Lung (tissue), 11 donors: ENCODE measurements at regions not wholly inside any gene's neighbourhood (a gene's known extent, or its start where the extent isn't known, plus 50 kb on each side); places are given as distances from the start of the nearest gene placed in this dataset.
"Not testable (repeated sequence)": the region's sequence is repeated elsewhere in the genome, so short reads cannot be mapped to it uniquely, and the experiment has no call there.

Experiments
- ATAC-seq: fragments of 200-7000 bp; cut with Tn5 transposase; one replicate; pipeline ENCODE4 v1.9.1; 2020; ENCODE audit warnings: moderate number of reproducible peaks; ENCODE audit not compliant: insufficient read depth, low FRiP score
- DNase-seq, 3 donors: peaks; one replicate each; pipeline ENCODE4 v3.0.0-alpha.2; 2013 to 2017
- H3K27ac ChIP-seq, 2 donors: one replicate each; pipeline ENCODE4 v1.5.1; 2013; ENCODE audit warnings: mild to moderate bottlenecking in 2 of 2, moderate library complexity in 2 of 2, control low read depth in 1 of 2, inconsistent platforms in 1 of 2, low read depth in 1 of 2, low read length in 1 of 2
- H3K27me3 ChIP-seq, 3 donors: one replicate each; pipeline ENCODE4 v1.5.1; 2013; ENCODE audit warnings: low read length in 2 of 3; ENCODE audit not compliant: control insufficient read depth in 3 of 3, insufficient read depth in 3 of 3
- H3K36me3 ChIP-seq, 4 donors: one replicate each; pipeline ENCODE4 v1.5.1; 2013; ENCODE audit warnings: low read length in 4 of 4, mild to moderate bottlenecking in 1 of 4, moderate library complexity in 1 of 4; ENCODE audit not compliant: control insufficient read depth in 4 of 4, insufficient read depth in 4 of 4
- H3K4me1 ChIP-seq, 5 donors: one replicate each; pipeline ENCODE4 v1.5.1; 2013; ENCODE audit warnings: low read length in 5 of 5, mild to moderate bottlenecking in 2 of 5, moderate library complexity in 1 of 5; ENCODE audit not compliant: control insufficient read depth in 5 of 5, insufficient read depth in 5 of 5
- H3K4me3 ChIP-seq: one replicate; pipeline ENCODE4 v1.5.1; 2013; ENCODE audit warnings: mild to moderate bottlenecking, control low read depth, moderate library complexity
- H3K9ac ChIP-seq, 2 donors: one replicate each; pipeline ENCODE4 v1.5.1; 2013; ENCODE audit warnings: low read length in 2 of 2, control low read depth in 1 of 2; ENCODE audit not compliant: insufficient read depth in 1 of 2
- H3K9me3 ChIP-seq, 4 donors: one replicate each; pipeline ENCODE4 v1.5.1; 2013; ENCODE audit warnings: low read length in 3 of 4, mild to moderate bottlenecking in 1 of 4, moderate library complexity in 1 of 4; ENCODE audit not compliant: control insufficient read depth in 4 of 4, insufficient read depth in 3 of 4
- CTCF ChIP-seq: IDR thresholded peaks from 2 replicates; pipeline ENCODE4 v1.5.1; 2012; ENCODE audit warnings: mild to moderate bottlenecking; ENCODE audit errors: control extremely low read depth, extremely low read depth
- WGBS, 2 donors: extraction: QIAGEN DNeasy Blood & Tissue Kit; methylation state at CpG; one replicate each; pipeline ENCODE4 v1.1.7; 2013; 5-methylcytosine and 5-hydroxymethylcytosine counted together
- donor health status: control.
- donor health status: control.
- donor health status: Bipolar disorder and iron deficiency.
- donor health status: healthy.
- donor health status: DM: yes; HTN: yes; CAD: no.

DNA sequence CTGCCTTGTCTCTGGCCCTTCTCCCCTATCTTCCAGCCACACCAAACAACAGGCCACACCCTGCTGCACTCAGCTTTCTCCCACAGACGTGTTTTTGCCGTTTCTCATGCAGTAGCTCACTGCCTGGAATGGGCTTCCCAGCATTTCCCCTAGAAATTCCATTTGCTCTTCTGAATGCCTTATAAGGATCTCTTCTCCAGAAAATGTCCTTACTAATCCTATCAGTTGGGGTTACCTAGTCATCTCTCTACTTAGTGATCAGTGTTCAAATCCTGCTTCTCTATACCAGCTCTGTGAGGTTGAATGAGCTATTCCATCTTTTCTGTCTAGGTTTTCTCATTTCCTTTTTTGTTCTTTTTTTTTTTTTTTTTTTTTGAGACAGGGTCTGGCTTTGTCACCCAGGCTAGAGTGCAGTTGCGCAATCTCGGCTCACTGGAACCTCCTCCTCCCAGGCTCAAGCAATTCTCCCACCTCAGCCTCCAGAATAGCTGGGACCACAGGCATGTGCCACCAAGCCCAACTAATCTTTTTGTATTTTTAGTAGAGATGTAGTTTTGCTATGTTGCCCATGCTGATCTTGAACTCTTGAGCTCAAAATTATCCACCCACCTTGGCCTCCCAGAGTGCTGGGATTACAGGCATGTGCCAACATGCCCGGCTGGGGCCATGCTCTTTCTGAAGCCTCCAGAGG lies 98.2 kb upstream of the CHD2 start:
- WGBS, 2 donors = 52 to 61% methylated on average over 5 of the region's 5 CpGs

GRCh38 chr15:92803536-92803851 lies 96.6 kb upstream of the CHD2 start:
- Histone ChIP-seq H3K27ac (peak overlapping the region; percentile 71 to 92), H3K4me1 (peaks cover 0 to 16% (median 0%) of the 10 kb centered on the region in 5 donors), H3K36me3 (no peaks in the 10 kb centered on the region), H3K27me3 (no peaks in the 10 kb centered on the region), H3K9ac (no peak overlapping the region), H3K4me3 (no peak overlapping the region), H3K9me3 (no peaks in the 10 kb centered on the region)
- TF ChIP-seq CTCF = no peak
- DNase-seq = no peak
- 27 to 48% methylated on average over 1 of the region's 1 CpG for WGBS, 2 donors
- no peak for ATAC-seq

More for the DNA sequence above, 98.2 kb upstream of the CHD2 start:
- Histone ChIP-seq H3K4me1 (peaks cover 0 to 17% (median 2%) of the 10 kb centered on the region in 5 donors), H3K27ac (peak overlapping the region in 1 of 2 donors; percentile 81), H3K9me3 (no peaks in the 10 kb centered on the region), H3K4me3 (no peak overlapping the region), H3K27me3 (no peaks in the 10 kb centered on the region), H3K36me3 (no peaks in the 10 kb centered on the region), H3K9ac (no peak overlapping the region)
- TF ChIP-seq CTCF = no peak
- DNase-seq (no peak), ATAC-seq (no peak)

GRCh38 chr15:92803852-92804609 lies 96.1 kb upstream of the CHD2 start:
- H3K9me3 ChIP-seq = no peaks in the 10 kb centered on the region
- peaks cover 0 to 16% (median 0%) of the 10 kb centered on the region in 5 donors for H3K4me1 ChIP-seq
- no peaks in the 10 kb centered on the region for H3K36me3 ChIP-seq
- H3K4me3 ChIP-seq = no peak overlapping the region
- H3K27me3 ChIP-seq = no peaks in the 10 kb centered on the region
- TF ChIP-seq CTCF = no peak
- WGBS, 2 donors = 24 to 25% methylated on average over 5 of the region's 5 CpGs
- no peak overlapping the region for H3K9ac ChIP-seq
- peak; percentile 46 to 74 (median 67) for DNase-seq
- H3K27ac ChIP-seq = peak overlapping the region; percentile 92
- ATAC-seq = peak; percentile 81

GRCh38 chr15:92804610-92804936 lies 95.6 kb upstream of the CHD2 start:
- H3K9ac ChIP-seq, H3K9me3 ChIP-seq, H3K27me3 ChIP-seq, H3K4me3 ChIP-seq, DNase-seq, ATAC-seq, H3K36me3 ChIP-seq: not testable (repeated sequence)
- peaks cover 0 to 16% (median 2%) of the 10 kb centered on the region in 5 donors for H3K4me1 ChIP-seq
- 84 to 98% methylated on average over 5 of the region's 5 CpGs for WGBS, 2 donors
- peak overlapping the region; percentile 92 for H3K27ac ChIP-seq
